Thyroid gland (tissue), 4 donors: ENCODE measurements at regions not wholly inside any gene's neighbourhood (a gene's known extent, or its start where the extent isn't known, plus 50 kb on each side); places are given as distances from the start of the nearest gene placed in this dataset.
A peak's percentile ranks its signal among the peaks of the same experiment; 100 is the strongest.

Source experiments
- DNase-seq, 2 donors: peaks; one replicate each; pipeline ENCODE4 v3.0.0-alpha.2; 2019
- H3K27ac ChIP-seq, 3 donors: fragments of 200-600 bp; sonication (generic); 1 replicate in 2 of 3; 2 replicates in 1 of 3; pipeline ENCODE4 v1.5.1; 2016 to 2019; ENCODE audit warnings: mild to moderate bottlenecking in 1 of 3, moderate library complexity in 1 of 3
- H3K27me3 ChIP-seq: fragments of 200-600 bp; sonication (generic); one replicate; pipeline ENCODE4 v1.5.1; 2019
- H3K36me3 ChIP-seq, 2 donors: fragments of 200-600 bp; sonication (generic); one replicate each; pipeline ENCODE4 v1.5.1; 2016 to 2019
- H3K4me1 ChIP-seq, 2 donors: fragments of 200-600 bp; sonication (generic); one replicate each; pipeline ENCODE4 v1.5.1; 2017 to 2019
- H3K4me3 ChIP-seq, 3 donors: fragments of 200-600 bp; sonication (generic); replicated peaks in 1 of 3; 1 replicate in 2 of 3; 2 replicates in 1 of 3; pipeline ENCODE4 v1.5.1; 2016; ENCODE audit warnings: mild to moderate bottlenecking in 1 of 3
- H3K9me3 ChIP-seq: fragments of 200-600 bp; sonication (generic); one replicate; pipeline ENCODE4 v1.5.1; 2017
- CTCF ChIP-seq, 6 experiments: fragments of 200-600 bp in 3 of 6; fragments of 450-650 bp in 3 of 6; sonication (generic) in 3 of 6; IDR thresholded peaks; one replicate each; pipeline ENCODE4 v1.5.1; 2016 to 2019; ENCODE audit warnings: antibody characterized with exemption in 6 of 6, mild to moderate bottlenecking in 2 of 6, inconsistent platforms in 1 of 6, moderate library complexity in 1 of 6
- POLR2A ChIP-seq, 2 donors: fragments of 450-650 bp; IDR thresholded peaks; one replicate each; pipeline ENCODE4 v1.6.1; 2017; ENCODE audit warnings: antibody characterized with exemption in 2 of 2, mild to moderate bottlenecking in 2 of 2, moderate library complexity in 1 of 2
- WGBS, 2 donors: methylation state at CpG; one replicate each; pipeline ENCODE4 v1.1.5; 2017; 5-methylcytosine and 5-hydroxymethylcytosine counted together
- intact Hi-C: fragments of 100-400 bp; cut with DNase I; formaldehyde crosslinking; loops from one replicate; pipeline ENCODE4 v1.15.1; 2023

GRCh38 chr9:119991797-119992196, 588.2 kb downstream of the CDK5RAP2 start:
- intact Hi-C loops, result no loop called here
- no peak overlapping the region for H3K27ac ChIP-seq
- TF ChIP-seq CTCF (IDR thresholded peaks at IDR 0.05) (no peak), POLR2A (IDR thresholded peaks at IDR 0.05) (no peak)
- no peaks in the 10 kb centered on the region for H3K4me1 ChIP-seq
- no peak for DNase-seq
- H3K36me3 ChIP-seq, result no peaks in the 10 kb centered on the region
- H3K4me3 ChIP-seq, result no peak overlapping the region
- H3K27me3 ChIP-seq, result no peaks in the 10 kb centered on the region
- no peaks in the 10 kb centered on the region for H3K9me3 ChIP-seq
- WGBS, 2 donors, result 68 to 70% methylated on average over 4 of the region's 4 CpGs

DNA sequence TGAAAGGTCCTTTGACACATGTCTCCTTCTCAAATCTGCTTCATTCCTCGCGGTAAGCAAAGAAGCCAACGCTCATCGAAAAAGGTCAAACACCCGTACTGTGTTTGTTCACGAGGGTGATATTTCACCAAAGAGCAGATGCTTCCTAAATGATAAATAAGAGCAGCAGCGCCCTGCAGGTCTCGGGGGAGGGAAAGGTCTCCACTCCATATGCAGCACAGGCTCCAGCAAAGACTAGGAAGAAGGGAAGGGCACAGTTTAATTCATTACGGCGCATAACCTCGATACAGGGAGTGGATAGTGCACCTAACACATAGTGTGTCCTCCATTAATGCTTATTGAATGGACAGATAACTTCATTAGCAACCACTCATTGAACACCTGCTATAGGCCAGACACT, 593.3 kb downstream of the CDK5RAP2 start:
- Histone ChIP-seq H3K4me1 (no peaks in the 10 kb centered on the region), H3K4me3 (no peak overlapping the region), H3K9me3 (no peaks in the 10 kb centered on the region), H3K36me3 (no peaks in the 10 kb centered on the region), H3K27ac (no peak overlapping the region), H3K27me3 (no peaks in the 10 kb centered on the region)
- intact Hi-C loops, result no loop called here
- no peak for DNase-seq
- WGBS, 2 donors, result 86 to 90% methylated on average over 11 of the region's 11 CpGs
- no peak for TF ChIP-seq CTCF (IDR thresholded peaks at IDR 0.05)
- no peak for TF ChIP-seq POLR2A (IDR thresholded peaks at IDR 0.05)

- Histone ChIP-seq H3K36me3 (no peaks in the 10 kb centered on the region), H3K27ac (no peak overlapping the region), H3K4me1 (no peaks in the 10 kb centered on the region), H3K4me3 (no peak overlapping the region), H3K27me3 (no peaks in the 10 kb centered on the region), H3K9me3 (no peaks in the 10 kb centered on the region)
- DNase-seq, result no peak
- intact Hi-C loops, result no loop called here
- TF ChIP-seq CTCF (IDR thresholded peaks at IDR 0.05), result no peak
- TF ChIP-seq POLR2A (IDR thresholded peaks at IDR 0.05), result no peak
- WGBS, 2 donors, result 43 to 80% methylated on average over 2 to 4 of the region's 4 CpGs
These were observed 593.8 kb downstream of the CDK5RAP2 start for GRCh38 chr9:119986205-119986604.

- Histone ChIP-seq H3K27ac (no peak overlapping the region), H3K27me3 (no peaks in the 10 kb centered on the region), H3K36me3 (no peaks in the 10 kb centered on the region), H3K9me3 (no peaks in the 10 kb centered on the region), H3K4me3 (no peak overlapping the region), H3K4me1 (no peaks in the 10 kb centered on the region)
- TF ChIP-seq CTCF (IDR thresholded peaks at IDR 0.05) (no peak), POLR2A (IDR thresholded peaks at IDR 0.05) (no peak)
- intact Hi-C loops, result no loop called here
- 61 to 67% methylated on average over 2 of the region's 2 CpGs for WGBS, 2 donors
- DNase-seq, result no peak
These were observed 604.8 kb upstream of the BRINP1 start for GRCh38 chr9:119974026-119974425.

DNA sequence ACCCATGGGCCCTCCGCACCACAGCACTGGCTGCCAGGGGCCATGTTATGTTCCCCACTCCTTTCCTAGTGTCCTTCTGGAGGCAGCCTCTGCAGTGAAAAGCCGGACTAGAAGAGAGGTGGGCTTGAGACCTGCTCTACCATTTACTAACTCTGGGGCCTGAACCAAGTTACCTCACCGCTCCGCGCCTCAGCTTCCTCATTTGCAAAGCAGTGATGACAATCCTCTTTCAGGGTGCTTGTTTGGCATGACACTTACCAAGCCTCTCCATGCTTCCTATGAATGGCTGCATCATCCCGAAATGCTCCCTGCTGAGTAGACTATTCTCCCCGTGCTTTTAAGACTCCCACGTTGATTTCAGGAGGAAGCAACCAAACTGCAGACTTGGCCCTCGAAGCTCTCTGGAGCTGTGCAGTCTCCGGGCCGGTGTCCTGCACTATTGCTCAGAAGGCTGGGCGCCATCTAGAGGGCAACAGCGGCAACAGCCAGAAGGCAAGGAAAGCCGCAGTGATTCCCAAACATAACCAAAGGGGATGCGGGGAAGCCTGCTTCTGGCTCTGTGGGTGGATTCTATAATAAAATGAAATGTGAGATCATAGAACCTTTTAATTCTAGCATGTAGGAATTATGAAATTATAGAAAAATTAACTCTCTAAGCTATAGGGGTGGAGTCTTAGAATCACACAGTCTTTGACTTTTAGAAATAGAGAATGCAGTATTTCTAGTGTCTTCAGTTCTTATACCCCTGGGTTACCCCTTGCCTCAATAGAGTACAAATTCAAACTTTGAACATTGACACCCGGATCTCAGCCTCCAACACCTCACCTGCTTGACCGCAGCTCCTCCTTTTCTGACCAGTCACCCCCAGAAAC, 599.8 kb upstream of the BRINP1 start:
- Histone ChIP-seq H3K27me3 (no peaks in the 10 kb centered on the region), H3K27ac (no peak overlapping the region), H3K4me1 (peaks cover 5 to 7% of the 10 kb centered on the region in 2 donors), H3K4me3 (no peak overlapping the region), H3K9me3 (no peaks in the 10 kb centered on the region), H3K36me3 (no peaks in the 10 kb centered on the region)
- intact Hi-C loops, result loop anchor here (5.0 kb wide), 1 partner anchor 412 kb away; no protein-coding TSS in a partner anchor
- TF ChIP-seq POLR2A (IDR thresholded peaks at IDR 0.05) (no peak), CTCF (IDR thresholded peaks at IDR 0.05) (peak; percentile 78 to 93 (median 84))
- peak; percentile 78 to 85 for DNase-seq
- WGBS, 2 donors, result 33 to 36% methylated on average over 17 of the region's 17 CpGs
